WI38 (cell line): ENCODE measurements at regions not wholly inside any gene's neighbourhood (a gene's known extent, or its start where the extent isn't known, plus 50 kb on each side); places are given as distances from the start of the nearest gene placed in this dataset.
"Not testable (repeated sequence)": the region's sequence is repeated elsewhere in the genome, so short reads cannot be mapped to it uniquely, and the experiment has no call there.

ENCODE experiments used
- H3K4me3 ChIP-seq: 2 replicates; pipeline ENCODE4 v1.5.1; 2011; ENCODE audit warnings: low read depth, mild to moderate bottlenecking, control low read depth, low read length
- CTCF ChIP-seq: IDR thresholded peaks from 2 replicates; pipeline ENCODE4 v1.5.1; 2012; ENCODE audit warnings: low read depth, mild to moderate bottlenecking, control low read depth, low read length

- no peak overlapping the region for H3K4me3 ChIP-seq
- TF ChIP-seq CTCF = no peak
Measured at GRCh38 chr18:64678048-64678447, 529.2 kb upstream of the LINC00305 start.

- TF ChIP-seq CTCF = no peak
- H3K4me3 ChIP-seq = no peak overlapping the region
Measured at GRCh38 chr18:64674694-64675093, 525.8 kb upstream of the LINC00305 start.

- H3K4me3 ChIP-seq = not testable (repeated sequence)
Measured at GRCh38 chr18:64671293-64671692, 522.4 kb upstream of the LINC00305 start.

GRCh38 chr18:64668461-64668962, 519.6 kb upstream of the LINC00305 start:
- TF ChIP-seq CTCF = no peak
- no peak overlapping the region for H3K4me3 ChIP-seq

- H3K4me3 ChIP-seq = no peak overlapping the region
- no peak for TF ChIP-seq CTCF
Measured at GRCh38 chr18:64663086-64663485, 514.2 kb upstream of the LINC00305 start.

GRCh38 chr18:64659196-64659595, 510.3 kb upstream of the LINC00305 start:
- TF ChIP-seq CTCF = no peak
- H3K4me3 ChIP-seq = no peak overlapping the region

- H3K4me3 ChIP-seq = no peak overlapping the region
- TF ChIP-seq CTCF = no peak
Measured at GRCh38 chr18:64653068-64653467, 504.2 kb upstream of the LINC00305 start.

GRCh38 chr18:64650068-64650467, 501.2 kb upstream of the LINC00305 start:
- no peak for TF ChIP-seq CTCF

More at GRCh38 chr18:64650068-64650467, 501.2 kb upstream of the LINC00305 start:
- H3K4me3 ChIP-seq = no peak overlapping the region
